GM21529 (cell line): ENCODE measurements at regions not wholly inside any gene's neighbourhood (a gene's known extent, or its start where the extent isn't known, plus 50 kb on each side); places are given as distances from the start of the nearest gene placed in this dataset.
"Not testable (repeated sequence)": the region's sequence is repeated elsewhere in the genome, so short reads cannot be mapped to it uniquely, and the experiment has no call there.

ENCODE experiments used
- ATAC-seq: cut with Tn5 transposase; IDR thresholded peaks from one replicate; pipeline ENCODE4 v1.9.1; 2021; ENCODE audit not compliant: unreplicated experiment

DNA sequence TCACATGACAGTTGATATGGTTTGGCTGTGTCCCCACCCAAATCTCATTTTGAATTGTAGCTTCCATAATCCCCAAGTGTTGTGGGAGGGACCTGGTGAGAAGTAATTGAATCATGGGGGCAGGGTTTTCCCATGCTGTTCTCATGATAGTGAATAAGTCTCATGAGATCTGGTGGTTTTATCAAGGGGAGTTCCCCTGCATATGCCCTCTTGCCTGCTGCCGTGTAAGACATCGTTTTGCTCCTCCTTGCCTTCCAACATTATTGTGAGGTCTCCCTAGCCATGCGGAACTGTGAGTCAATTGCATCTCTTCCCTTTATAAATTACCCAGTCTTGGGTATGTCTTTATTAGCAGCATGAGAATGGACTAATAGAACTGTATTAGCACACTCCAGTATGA lies 382.4 kb upstream of the PODXL start:
- ATAC-seq, result not testable (repeated sequence)

- no peak for ATAC-seq
These were observed 381.4 kb upstream of the PODXL start for GRCh38 chr7:131937868-131938267.

GRCh38 chr7:131935180-131935579 lies 378.8 kb upstream of the PODXL start:
- ATAC-seq, result no peak

GRCh38 chr7:131934452-131934851 lies 378.0 kb upstream of the PODXL start:
- ATAC-seq, result no peak

DNA sequence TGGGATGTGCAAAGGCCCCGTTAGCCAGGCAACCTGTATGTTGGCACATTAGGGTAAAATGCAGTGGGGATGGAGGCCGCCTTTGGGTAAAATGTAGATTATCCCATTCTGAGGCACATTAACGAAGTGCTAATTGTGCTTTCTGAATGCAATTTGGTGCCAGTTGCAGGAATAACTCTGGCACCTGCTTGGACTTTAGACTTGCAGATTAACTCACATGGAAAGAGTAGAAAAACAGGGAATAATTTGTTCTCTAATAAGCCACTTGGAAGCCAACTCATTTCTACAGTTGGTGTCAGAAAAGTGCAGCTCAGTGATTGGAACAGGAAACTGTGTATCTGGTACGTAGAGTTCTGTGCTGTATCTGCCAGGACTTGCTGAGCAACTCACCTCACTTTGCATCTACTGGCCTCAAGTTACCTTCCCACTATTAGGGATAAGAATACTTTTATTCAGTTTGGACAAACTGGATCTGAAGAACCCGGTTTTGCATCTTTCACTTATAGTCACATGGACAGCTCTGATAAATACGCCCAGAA lies 377.4 kb upstream of the PODXL start:
- ATAC-seq, result no peak

- not testable (repeated sequence) for ATAC-seq
These were observed 376.8 kb upstream of the PODXL start for GRCh38 chr7:131933219-131933618.

DNA sequence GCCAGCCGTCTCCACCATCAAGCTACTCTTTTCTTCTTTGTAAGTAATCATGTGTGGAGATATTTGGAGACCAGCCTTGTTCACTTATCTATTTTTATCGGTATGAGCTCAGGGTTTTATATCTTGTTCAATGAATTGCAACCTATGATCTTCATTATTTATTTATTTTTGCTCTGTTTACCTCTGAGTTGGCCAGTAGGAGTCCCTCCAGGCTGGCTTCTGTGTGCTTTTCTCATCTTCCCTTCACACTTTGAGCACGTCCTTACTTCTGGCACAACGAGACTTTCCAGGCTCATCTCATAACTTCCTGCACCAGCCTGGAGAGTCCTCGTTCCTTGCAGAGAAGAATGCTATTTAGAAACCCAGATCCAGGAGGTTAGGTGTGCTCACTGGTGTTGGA lies 375.8 kb upstream of the PODXL start:
- ATAC-seq, result no peak

GRCh38 chr7:131931370-131931769 lies 374.9 kb upstream of the PODXL start:
- ATAC-seq, result no peak

- ATAC-seq, result no peak
These were observed 373.2 kb upstream of the PODXL start for GRCh38 chr7:131929632-131930031.

DNA sequence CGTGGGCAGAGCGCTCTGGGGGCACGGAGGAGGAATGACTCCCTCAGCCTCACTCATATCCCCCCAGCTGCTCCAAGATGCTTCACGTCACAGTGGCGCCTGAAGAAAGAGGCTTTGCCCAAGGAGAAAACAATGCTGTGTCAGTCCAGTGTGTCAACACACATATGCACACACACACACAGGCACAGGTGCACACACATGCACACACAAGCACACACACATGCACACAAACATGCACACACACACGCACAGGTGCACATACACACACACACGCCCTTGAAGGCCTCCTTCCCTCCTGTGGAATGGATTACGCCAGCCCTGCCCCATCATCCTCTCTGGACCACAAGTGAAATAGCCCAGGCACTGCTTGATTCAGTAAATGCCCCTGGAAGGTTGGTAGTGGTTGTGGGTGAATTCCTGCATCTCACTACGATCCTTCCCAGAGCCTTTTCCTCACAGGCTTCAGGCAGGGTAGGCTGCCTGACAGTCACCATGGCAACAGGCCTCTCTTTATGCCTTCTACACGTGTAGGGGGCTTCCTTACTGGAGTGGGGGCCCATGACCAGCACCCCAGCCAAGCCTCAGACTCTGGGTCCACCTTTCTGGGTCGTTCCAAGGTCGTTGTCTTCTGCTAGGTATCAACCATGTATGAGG lies 371.5 kb upstream of the PODXL start:
- ATAC-seq, result no peak

DNA sequence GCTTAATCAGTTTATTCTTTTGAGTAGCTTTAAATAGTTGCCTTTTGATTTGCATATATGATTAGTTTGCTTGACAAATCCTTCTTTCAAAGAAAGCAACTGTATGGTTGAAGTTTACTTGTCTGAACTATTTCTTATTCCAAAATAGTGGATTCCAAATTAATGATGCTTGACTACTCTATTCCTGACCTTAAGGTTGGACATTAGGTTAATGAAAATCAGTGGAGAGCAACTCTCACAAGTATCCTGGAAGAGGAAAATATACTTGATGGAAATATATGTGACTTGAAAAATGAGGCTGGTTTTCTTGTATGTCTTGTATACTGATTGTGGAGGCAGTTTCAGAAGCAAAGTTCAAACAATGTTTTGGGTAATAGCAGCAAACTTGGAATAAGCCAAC lies 369.2 kb upstream of the PODXL start:
- no peak for ATAC-seq

DNA sequence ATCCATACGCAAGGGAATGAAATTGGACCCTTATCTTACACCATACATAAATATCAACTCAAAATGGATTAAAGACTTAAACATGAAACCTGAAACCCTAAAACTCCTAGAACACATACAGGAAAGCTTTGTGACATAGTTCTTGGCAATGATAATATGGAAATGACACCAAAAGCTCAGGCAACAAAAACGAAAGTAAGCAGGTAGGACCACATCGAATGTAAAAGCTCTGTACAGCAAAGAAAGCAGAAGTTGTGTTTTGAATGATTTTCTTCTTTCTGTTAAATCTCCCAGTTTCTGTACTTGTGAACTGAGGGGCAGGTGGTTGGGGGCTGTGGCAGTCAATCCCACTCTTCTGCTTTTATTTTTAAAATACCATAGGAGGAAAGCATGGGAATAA lies 368.4 kb upstream of the PODXL start:
- ATAC-seq, result no peak

DNA sequence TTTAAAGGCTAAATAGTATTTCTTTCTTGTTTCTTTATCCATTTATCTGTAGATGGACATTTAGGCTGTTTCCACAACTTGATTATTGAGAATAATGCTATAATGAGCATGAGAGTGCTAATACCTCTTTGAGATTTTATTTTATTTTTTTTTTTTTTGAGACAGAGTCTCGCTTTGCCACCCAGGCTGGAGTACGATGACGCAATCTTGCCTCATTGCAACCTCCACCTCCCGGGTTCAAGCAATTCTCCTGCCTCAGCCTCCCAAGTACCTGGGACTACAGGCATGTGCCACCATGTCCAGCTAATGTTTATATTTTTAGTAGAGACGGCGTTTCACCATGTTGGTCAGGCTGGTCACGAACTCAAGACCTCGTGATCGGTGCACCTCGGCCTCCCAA lies 366.5 kb upstream of the PODXL start:
- not testable (repeated sequence) for ATAC-seq

DNA sequence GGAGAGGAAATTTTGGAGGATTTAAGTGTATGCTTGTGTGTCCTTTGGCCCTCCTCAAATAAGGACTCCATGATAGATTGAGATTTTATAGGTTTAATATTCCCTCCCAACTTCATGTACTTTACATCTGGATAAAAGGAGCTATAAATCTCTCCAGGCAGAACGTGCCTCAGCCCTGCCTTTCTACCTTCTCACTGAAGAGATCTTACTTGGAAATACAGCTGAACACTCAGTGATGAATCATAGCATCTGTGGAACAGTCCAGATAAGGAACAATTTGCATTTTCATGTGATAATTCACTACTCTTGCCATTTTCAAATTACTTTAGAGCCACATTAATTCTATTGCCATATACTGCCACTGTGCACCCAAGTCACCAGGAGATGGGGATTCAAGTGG lies 364.6 kb upstream of the PODXL start:
- ATAC-seq, result no peak

DNA sequence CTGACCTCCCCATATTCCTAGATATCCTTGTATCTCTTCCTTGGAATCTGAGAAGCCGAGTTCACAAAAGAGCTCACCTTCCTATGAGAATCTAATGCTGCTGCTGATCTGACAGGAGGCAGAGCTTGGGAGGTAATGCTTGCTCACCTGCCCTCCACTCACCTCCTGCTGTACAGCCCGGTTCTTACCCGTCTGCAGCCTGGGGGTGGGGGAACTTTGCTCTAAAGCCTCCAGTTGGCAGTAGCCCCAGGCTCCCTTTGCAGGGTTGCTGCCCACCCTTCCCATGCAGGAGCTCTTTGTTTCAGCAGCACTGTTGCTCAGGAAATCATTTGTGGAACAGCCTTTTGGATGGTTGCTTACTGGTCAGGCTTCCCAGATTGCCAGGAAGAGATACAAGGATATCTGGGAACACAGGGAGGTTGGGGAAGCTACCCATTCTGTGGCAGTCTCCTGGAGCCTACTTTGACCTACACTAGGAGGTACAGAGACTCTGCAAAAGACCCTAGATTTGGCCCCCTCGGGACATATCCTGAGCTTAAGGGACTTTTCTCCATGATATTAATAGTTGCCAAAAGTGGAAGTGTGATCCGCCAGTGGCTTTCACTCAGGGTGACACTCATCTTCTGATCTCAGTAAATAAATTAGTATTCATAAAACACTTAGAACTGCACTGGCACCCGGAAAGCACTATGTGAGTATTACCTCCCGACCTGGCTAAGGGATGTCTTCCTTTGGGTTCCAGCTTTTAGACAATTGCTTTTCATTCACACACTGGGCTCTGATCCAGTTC lies 363.7 kb upstream of the PODXL start:
- peak; percentile 71 for ATAC-seq

GRCh38 chr7:131911112-131911511 lies 354.7 kb upstream of the PODXL start:
- ATAC-seq, result no peak

GRCh38 chr7:131909151-131909768 lies 352.8 kb upstream of the PODXL start:
- no peak for ATAC-seq

DNA sequence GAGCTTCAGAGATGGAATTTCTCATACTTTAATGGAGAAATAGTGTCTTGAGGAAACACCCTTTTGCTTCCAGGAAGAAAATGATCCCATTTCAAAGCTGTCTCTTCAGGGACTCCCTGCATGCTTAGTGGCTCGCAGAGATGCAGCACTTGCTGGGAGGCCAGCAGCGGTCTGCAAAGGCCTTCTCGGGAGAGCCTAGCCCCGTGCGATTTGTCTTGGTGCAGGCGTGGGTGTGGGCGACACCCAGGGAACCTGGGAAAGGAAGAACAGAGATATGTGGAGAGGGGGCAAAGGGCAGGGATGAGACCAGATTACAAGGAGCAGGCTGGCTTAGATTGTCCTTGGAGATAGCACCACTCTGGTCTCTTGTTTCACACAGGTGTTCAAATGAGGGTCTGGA lies 352.3 kb upstream of the PODXL start:
- no peak for ATAC-seq

GRCh38 chr7:131905471-131905973 lies 349.1 kb upstream of the PODXL start:
- no peak for ATAC-seq

DNA sequence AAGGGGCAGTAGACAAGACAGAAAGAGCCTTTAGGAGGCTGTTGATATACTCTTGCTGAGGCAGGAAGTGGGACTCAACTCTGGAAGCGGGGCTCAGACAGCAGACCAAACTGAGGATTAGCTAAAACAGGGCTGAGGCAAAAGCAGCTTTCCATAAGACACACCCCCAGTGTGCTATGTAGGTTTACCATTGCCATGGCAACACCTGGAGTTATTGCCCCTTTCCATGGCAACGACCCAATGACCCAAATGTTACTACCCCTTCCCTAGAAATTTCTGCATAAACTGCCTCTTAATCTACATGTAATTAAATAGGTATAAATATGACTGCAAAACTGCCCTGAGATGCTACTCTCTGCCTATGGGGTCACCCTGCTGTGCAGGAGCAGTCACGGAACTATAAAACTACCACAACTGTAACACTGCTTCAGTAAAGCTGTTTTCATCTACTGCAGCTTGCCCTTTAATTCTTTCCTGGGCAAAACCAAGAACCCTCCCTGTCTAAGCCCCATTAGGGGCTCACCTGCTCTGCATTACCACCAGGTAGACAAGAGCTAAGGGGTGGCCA lies 348.4 kb upstream of the PODXL start:
- no peak for ATAC-seq

DNA sequence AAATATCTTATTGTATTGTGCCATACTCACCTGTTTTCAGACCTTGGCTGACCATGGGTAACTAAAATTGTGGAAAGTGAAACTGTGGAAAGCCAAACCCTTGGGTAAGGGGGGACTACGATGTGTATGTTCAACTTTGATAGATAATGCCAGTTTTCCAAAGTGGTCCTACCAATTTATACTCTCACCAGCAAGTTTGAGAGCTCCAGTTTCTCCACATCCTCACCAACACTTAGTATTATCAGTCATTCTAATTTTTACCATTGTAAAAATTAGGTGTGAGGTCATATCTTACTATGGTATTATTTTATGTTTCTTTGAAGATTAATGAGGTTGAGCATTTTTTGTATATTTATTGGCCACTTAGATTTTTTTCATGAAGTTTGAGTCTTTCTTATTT lies 346.9 kb upstream of the PODXL start:
- ATAC-seq, result no peak
